ENCODE measurements at regions not wholly inside any gene's neighbourhood (a gene's known extent, or its start where the extent isn't known, plus 50 kb on each side); places are given as distances from the start of the nearest gene placed in this dataset.

DNA sequence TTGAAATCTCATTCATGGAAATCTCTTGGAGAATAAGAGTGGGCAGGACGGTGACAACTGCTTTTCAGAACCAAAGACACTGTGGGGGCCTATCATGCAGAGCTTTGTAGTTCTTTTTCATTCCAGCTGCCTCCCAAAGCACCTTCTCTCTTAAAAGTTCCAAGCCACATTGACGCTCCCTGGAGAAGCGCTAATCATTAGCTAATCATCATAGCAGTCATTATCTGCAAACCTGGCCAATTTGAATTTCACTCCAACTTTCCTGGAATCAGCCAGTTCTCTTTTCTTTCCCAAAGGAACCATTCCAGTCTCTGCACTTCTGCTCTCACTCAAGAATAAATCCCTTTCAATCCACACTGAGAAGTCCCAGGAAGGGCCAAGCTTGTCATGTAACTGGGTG, 1144.1 kb upstream of the IGFBP7 start:
- H3K4me3 ChIP-seq, result no peak overlapping the region
- no peak for ATAC-seq
- 62 to 64% (median 63%) methylated on average over 3 of the region's 3 CpGs for WGBS, 3 donors
- H3K36me3 ChIP-seq (ENCODE audit: insufficient read depth in 1 of 2, low read depth in 1 of 2), result no peaks in the 10 kb centered on the region
- no peaks in the 10 kb centered on the region for H3K27me3 ChIP-seq (ENCODE audit: insufficient read depth in 3 of 3, low read length in 2 of 3)
- H3K4me1 ChIP-seq, result no peaks in the 10 kb centered on the region
- no peaks in the 10 kb centered on the region for H3K9me3 ChIP-seq
- DNase-seq, result no peak
- TF ChIP-seq, protein P1, sequence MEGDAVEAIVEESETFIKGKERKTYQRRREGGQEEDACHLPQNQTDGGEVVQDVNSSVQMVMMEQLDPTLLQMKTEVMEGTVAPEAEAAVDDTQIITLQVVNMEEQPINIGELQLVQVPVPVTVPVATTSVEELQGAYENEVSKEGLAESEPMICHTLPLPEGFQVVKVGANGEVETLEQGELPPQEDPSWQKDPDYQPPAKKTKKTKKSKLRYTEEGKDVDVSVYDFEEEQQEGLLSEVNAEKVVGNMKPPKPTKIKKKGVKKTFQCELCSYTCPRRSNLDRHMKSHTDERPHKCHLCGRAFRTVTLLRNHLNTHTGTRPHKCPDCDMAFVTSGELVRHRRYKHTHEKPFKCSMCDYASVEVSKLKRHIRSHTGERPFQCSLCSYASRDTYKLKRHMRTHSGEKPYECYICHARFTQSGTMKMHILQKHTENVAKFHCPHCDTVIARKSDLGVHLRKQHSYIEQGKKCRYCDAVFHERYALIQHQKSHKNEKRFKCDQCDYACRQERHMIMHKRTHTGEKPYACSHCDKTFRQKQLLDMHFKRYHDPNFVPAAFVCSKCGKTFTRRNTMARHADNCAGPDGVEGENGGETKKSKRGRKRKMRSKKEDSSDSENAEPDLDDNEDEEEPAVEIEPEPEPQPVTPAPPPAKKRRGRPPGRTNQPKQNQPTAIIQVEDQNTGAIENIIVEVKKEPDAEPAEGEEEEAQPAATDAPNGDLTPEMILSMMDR (IDR thresholded peaks at IDR 0.05), result no peak
- intact Hi-C loops (cut with DNase I), result no loop called here
- H3K27ac ChIP-seq, result no peak overlapping the region

DNA sequence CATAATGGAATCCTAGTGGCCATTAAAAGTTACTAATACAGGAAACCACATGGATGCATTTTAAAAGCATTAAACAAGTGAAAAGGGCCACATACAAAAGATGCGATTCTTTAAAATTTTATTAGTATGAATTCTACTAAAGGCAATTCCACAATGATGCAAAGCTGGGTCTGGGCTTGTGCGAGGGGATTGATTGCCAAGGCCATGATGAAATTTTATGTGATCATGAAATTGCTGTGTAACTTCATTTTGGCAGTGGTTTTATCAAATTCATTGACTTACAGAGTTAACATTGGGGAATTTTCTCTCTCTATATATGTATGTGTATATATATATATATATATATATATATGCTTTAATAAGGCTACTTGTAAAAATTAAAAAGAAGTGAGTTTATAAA, 1142.5 kb upstream of the IGFBP7 start:
- Histone ChIP-seq H3K36me3 (ENCODE audit: insufficient read depth in 1 of 2, low read depth in 1 of 2) (no peaks in the 10 kb centered on the region), H3K4me3 (no peak overlapping the region), H3K4me1 (no peaks in the 10 kb centered on the region), H3K9me3 (no peaks in the 10 kb centered on the region), H3K27me3 (ENCODE audit: insufficient read depth in 3 of 3, low read length in 2 of 3) (no peaks in the 10 kb centered on the region), H3K27ac (no peak overlapping the region)
- DNase-seq (no peak), ATAC-seq (no peak)
- TF ChIP-seq, protein P1 (IDR thresholded peaks at IDR 0.05), result no peak
- WGBS, 3 donors, result 80 to 84% (median 84%) methylated on average over 2 of the region's 2 CpGs
- intact Hi-C loops (cut with DNase I), result no loop called here

DNA sequence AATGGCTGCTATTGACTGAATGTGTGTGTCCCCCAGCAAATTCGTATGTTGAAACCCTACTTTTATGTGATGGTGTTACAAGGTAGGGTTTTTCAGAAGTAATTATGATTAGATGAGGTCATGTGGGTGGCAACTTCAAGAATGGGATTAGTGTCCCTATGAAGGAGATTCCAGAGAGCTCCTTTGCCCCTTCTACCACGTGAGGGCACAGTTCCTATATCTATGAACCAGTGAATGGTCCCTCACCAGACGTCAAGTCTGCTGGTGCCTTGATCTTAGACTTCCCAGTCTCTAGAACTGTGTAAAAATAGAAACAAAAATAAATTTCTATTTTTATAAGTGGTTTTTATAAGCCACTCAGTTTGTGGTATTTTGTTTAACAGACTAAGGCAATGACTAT, 1137.6 kb upstream of the IGFBP7 start:
- Histone ChIP-seq H3K36me3 (ENCODE audit: insufficient read depth in 1 of 2, low read depth in 1 of 2) (no peaks in the 10 kb centered on the region), H3K27ac (no peak overlapping the region), H3K9me3 (no peaks in the 10 kb centered on the region), H3K4me3 (no peak overlapping the region), H3K27me3 (ENCODE audit: insufficient read depth in 3 of 3, low read length in 2 of 3) (no peaks in the 10 kb centered on the region), H3K4me1 (no peaks in the 10 kb centered on the region)
- WGBS, 3 donors, result 59 to 62% (median 60%) methylated on average over 3 of the region's 3 CpGs
- no peak for ATAC-seq
- DNase-seq, result no peak
- intact Hi-C loops (cut with DNase I), result no loop called here
- TF ChIP-seq, protein P1 (IDR thresholded peaks at IDR 0.05), result no peak

DNA sequence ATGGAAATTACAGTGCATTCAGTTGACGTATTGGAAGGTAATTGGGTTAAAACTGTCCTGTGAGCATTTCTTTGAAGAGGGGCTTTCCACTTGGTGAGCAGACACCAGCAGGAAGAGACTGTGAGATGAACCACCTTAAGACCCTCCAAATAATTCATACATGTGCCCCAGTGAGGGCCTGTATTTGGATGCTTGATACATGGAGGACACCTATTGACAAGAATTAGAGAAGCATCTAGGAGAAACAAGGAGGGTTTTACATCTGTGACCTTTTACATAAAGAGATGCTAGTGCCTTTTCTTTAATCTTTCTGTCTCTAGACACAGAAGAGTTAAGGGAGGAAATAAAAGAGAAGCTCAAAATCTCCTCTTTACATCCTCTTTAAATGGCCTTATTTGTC, 1115.3 kb upstream of the IGFBP7 start:
- intact Hi-C loops (cut with DNase I), result no loop called here
- H3K27me3 ChIP-seq (ENCODE audit: insufficient read depth in 3 of 3, low read length in 2 of 3), result no peaks in the 10 kb centered on the region
- no peak overlapping the region for H3K4me3 ChIP-seq
- DNase-seq (no peak), ATAC-seq (no peak)
- WGBS, 3 donors, result 76 to 84% (median 78%) methylated on average over 1 of the region's 1 CpG
- H3K36me3 ChIP-seq (ENCODE audit: insufficient read depth in 1 of 2, low read depth in 1 of 2), result no peaks in the 10 kb centered on the region
- H3K9me3 ChIP-seq, result no peaks in the 10 kb centered on the region
- H3K4me1 ChIP-seq, result no peaks in the 10 kb centered on the region
- H3K27ac ChIP-seq, result no peak overlapping the region
- TF ChIP-seq, protein P1 (IDR thresholded peaks at IDR 0.05), result no peak

DNA sequence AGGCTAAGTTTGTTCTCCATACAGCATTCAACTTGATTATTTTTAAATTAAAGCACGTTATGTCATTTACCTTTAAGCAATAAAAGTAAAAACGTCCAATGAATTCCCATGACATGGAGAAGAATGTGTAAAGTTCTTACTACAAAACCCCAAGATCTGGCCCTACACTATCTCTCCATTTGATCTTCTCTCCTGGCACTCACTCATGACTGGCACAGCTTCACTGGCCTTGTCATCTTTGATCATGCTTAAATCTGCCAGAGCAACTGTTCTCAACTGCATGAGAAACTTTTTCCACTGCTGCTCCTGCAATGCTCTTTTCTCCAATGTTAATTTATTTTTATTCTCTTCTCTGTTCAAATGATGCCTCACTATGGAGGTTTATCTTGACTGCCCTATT, 1109.0 kb upstream of the IGFBP7 start:
- no peak for DNase-seq
- 40 to 45% (median 43%) methylated on average over 2 of the region's 2 CpGs for WGBS, 3 donors
- Histone ChIP-seq H3K27ac (no peak overlapping the region), H3K36me3 (ENCODE audit: insufficient read depth in 1 of 2, low read depth in 1 of 2) (no peaks in the 10 kb centered on the region), H3K4me3 (no peak overlapping the region), H3K4me1 (no peaks in the 10 kb centered on the region), H3K9me3 (no peaks in the 10 kb centered on the region), H3K27me3 (ENCODE audit: insufficient read depth in 3 of 3, low read length in 2 of 3) (peaks cover 0 to 2% (median 0%) of the 10 kb centered on the region in 3 donors)
- TF ChIP-seq, protein P1 (IDR thresholded peaks at IDR 0.05), result no peak
- intact Hi-C loops (cut with DNase I), result no loop called here
- no peak for ATAC-seq

Measured in psoas muscle (tissue), 7 donors.